Effector memory CD4-positive, alpha-beta T cell (primary cell): ENCODE measurements at regions not wholly inside any gene's neighbourhood (a gene's known extent, or its start where the extent isn't known, plus 50 kb on each side); places are given as distances from the start of the nearest gene placed in this dataset.

Source experiments
- DNase-seq, 3 donors: peaks; one replicate each; pipeline ENCODE4 v3.0.0-alpha.2; 2020
- H3K27ac ChIP-seq: 2 replicates; pipeline ENCODE4 v1.7.0; 2013; ENCODE audit warnings: mild to moderate bottlenecking, low read length, moderate library complexity; ENCODE audit not compliant: insufficient read depth, poor library complexity, severe bottlenecking
- H3K27me3 ChIP-seq: replicated peaks from 2 replicates; pipeline ENCODE4 v1.7.0; 2013; ENCODE audit warnings: mild to moderate bottlenecking, low read length; ENCODE audit not compliant: insufficient read depth, control insufficient read depth, poor library complexity, severe bottlenecking
- H3K36me3 ChIP-seq: 2 replicates; pipeline ENCODE4 v1.7.0; 2013; ENCODE audit warnings: mild to moderate bottlenecking, low read length, moderate library complexity; ENCODE audit not compliant: control insufficient read depth, insufficient read depth
- H3K4me1 ChIP-seq: 2 replicates; pipeline ENCODE4 v1.7.0; 2013; ENCODE audit warnings: low read length, mild to moderate bottlenecking; ENCODE audit not compliant: control insufficient read depth, insufficient read depth, poor library complexity, severe bottlenecking
- H3K4me3 ChIP-seq: 2 replicates; pipeline ENCODE4 v1.7.0; 2013; ENCODE audit warnings: low read length, low read depth, mild to moderate bottlenecking; ENCODE audit not compliant: insufficient read depth, poor library complexity, severe bottlenecking
- H3K9me3 ChIP-seq: 2 replicates; pipeline ENCODE4 v1.7.0; 2013; ENCODE audit warnings: mild to moderate bottlenecking, low read length, moderate library complexity; ENCODE audit not compliant: control insufficient read depth

GRCh38 chr2:16245481-16246054, 305.2 kb downstream of the MYCN start:
- Histone ChIP-seq H3K9me3 (no peaks in the 10 kb centered on the region), H3K4me1 (no peaks in the 10 kb centered on the region), H3K4me3 (no peak overlapping the region), H3K36me3 (no peaks in the 10 kb centered on the region), H3K27me3 (no peaks in the 10 kb centered on the region), H3K27ac (no peak overlapping the region)
- DNase-seq: no peak

- Histone ChIP-seq H3K4me3 (no peak overlapping the region), H3K27me3 (no peaks in the 10 kb centered on the region), H3K4me1 (no peaks in the 10 kb centered on the region), H3K9me3 (no peaks in the 10 kb centered on the region), H3K27ac (no peak overlapping the region), H3K36me3 (no peaks in the 10 kb centered on the region)
- no peak for DNase-seq
Observed at GRCh38 chr2:16244966-16245320, 304.6 kb downstream of the MYCN start.

GRCh38 chr2:16244153-16244965, 304.0 kb downstream of the MYCN start:
- Histone ChIP-seq H3K4me3 (no peak overlapping the region), H3K27ac (no peak overlapping the region), H3K9me3 (no peaks in the 10 kb centered on the region), H3K36me3 (no peaks in the 10 kb centered on the region), H3K4me1 (no peaks in the 10 kb centered on the region), H3K27me3 (no peaks in the 10 kb centered on the region)
- DNase-seq: no peak

- no peaks in the 10 kb centered on the region for H3K4me1 ChIP-seq
- H3K36me3 ChIP-seq: no peaks in the 10 kb centered on the region
- no peaks in the 10 kb centered on the region for H3K27me3 ChIP-seq
- no peaks in the 10 kb centered on the region for H3K9me3 ChIP-seq
- no peak overlapping the region for H3K27ac ChIP-seq
- H3K4me3 ChIP-seq: no peak overlapping the region
- DNase-seq: no peak
Observed at GRCh38 chr2:16243411-16243996, 303.2 kb downstream of the MYCN start.

- Histone ChIP-seq H3K27me3 (no peaks in the 10 kb centered on the region), H3K4me3 (no peak overlapping the region), H3K27ac (no peak overlapping the region), H3K36me3 (no peaks in the 10 kb centered on the region), H3K4me1 (no peaks in the 10 kb centered on the region), H3K9me3 (no peaks in the 10 kb centered on the region)
- no peak for DNase-seq
Observed at GRCh38 chr2:16242906-16243305, 302.6 kb downstream of the MYCN start.

- H3K27ac ChIP-seq: no peak overlapping the region
- no peaks in the 10 kb centered on the region for H3K4me1 ChIP-seq
- H3K4me3 ChIP-seq: no peak overlapping the region
- no peaks in the 10 kb centered on the region for H3K36me3 ChIP-seq
- no peaks in the 10 kb centered on the region for H3K9me3 ChIP-seq
- H3K27me3 ChIP-seq: no peaks in the 10 kb centered on the region
- DNase-seq: no peak
Observed at GRCh38 chr2:16241166-16242160, 301.1 kb downstream of the MYCN start.

- no peak for DNase-seq
- Histone ChIP-seq H3K4me3 (no peak overlapping the region), H3K9me3 (no peaks in the 10 kb centered on the region), H3K27me3 (no peaks in the 10 kb centered on the region), H3K27ac (no peak overlapping the region), H3K4me1 (no peaks in the 10 kb centered on the region), H3K36me3 (no peaks in the 10 kb centered on the region)
Observed at GRCh38 chr2:16240402-16240801, 300.1 kb downstream of the MYCN start.

GRCh38 chr2:16239296-16239850, 299.0 kb downstream of the MYCN start:
- Histone ChIP-seq H3K9me3 (no peaks in the 10 kb centered on the region), H3K27me3 (no peaks in the 10 kb centered on the region), H3K36me3 (no peaks in the 10 kb centered on the region), H3K27ac (no peak overlapping the region), H3K4me3 (no peak overlapping the region), H3K4me1 (no peaks in the 10 kb centered on the region)
- DNase-seq: no peak

- Histone ChIP-seq H3K27me3 (no peaks in the 10 kb centered on the region), H3K4me3 (no peak overlapping the region), H3K36me3 (no peaks in the 10 kb centered on the region), H3K4me1 (no peaks in the 10 kb centered on the region), H3K9me3 (no peaks in the 10 kb centered on the region), H3K27ac (no peak overlapping the region)
- no peak for DNase-seq
Observed at GRCh38 chr2:16238786-16239185, 298.4 kb downstream of the MYCN start.
